Hepatocyte (in vitro differentiated cells): ENCODE measurements at regions not wholly inside any gene's neighbourhood (a gene's known extent, or its start where the extent isn't known, plus 50 kb on each side); places are given as distances from the start of the nearest gene placed in this dataset.
"Not testable (repeated sequence)": the region's sequence is repeated elsewhere in the genome, so short reads cannot be mapped to it uniquely, and the experiment has no call there.

Source experiments
- DNase-seq: peaks from one replicate; pipeline ENCODE4 v3.0.0-alpha.2; 2016; ENCODE audit warnings: low spot score
- H2AFZ ChIP-seq: fragments of 200-600 bp; sonication (generic); 2 replicates; pipeline ENCODE4 v1.6.0; 2016; ENCODE audit warnings: antibody characterized with exemption, mild to moderate bottlenecking
- H3K27ac ChIP-seq: fragments of 200-600 bp; sonication (generic); 2 replicates; pipeline ENCODE4 v1.5.1; 2016; ENCODE audit warnings: mild to moderate bottlenecking
- H3K27me3 ChIP-seq: fragments of 200-600 bp; sonication (generic); 2 replicates; pipeline ENCODE4 v1.6.1; 2016
- H3K36me3 ChIP-seq: fragments of 200-600 bp; sonication (generic); replicated peaks from 2 replicates; pipeline ENCODE4 v1.5.1; 2016; ENCODE audit warnings: low read depth; ENCODE audit not compliant: insufficient read depth
- H3K4me1 ChIP-seq: fragments of 200-600 bp; sonication (generic); 2 replicates; pipeline ENCODE4 v1.5.1; 2016; ENCODE audit warnings: mild to moderate bottlenecking, moderate library complexity; ENCODE audit not compliant: insufficient read depth
- H3K4me2 ChIP-seq: fragments of 200-600 bp; sonication (generic); 2 replicates; pipeline ENCODE4 v1.6.0; 2016
- H3K4me3 ChIP-seq: fragments of 200-600 bp; sonication (generic); 2 replicates; pipeline ENCODE4 v1.5.1; 2016; ENCODE audit warnings: mild to moderate bottlenecking
- H3K79me2 ChIP-seq: fragments of 200-600 bp; sonication (generic); 2 replicates; pipeline ENCODE4 v1.6.0; 2017; ENCODE audit warnings: mild to moderate bottlenecking
- H3K9me2 ChIP-seq: fragments of 200-600 bp; sonication (generic); replicated peaks from 2 replicates; pipeline ENCODE4 v1.6.0; 2017; ENCODE audit warnings: mild to moderate bottlenecking; ENCODE audit not compliant: insufficient read depth
- H3K9me3 ChIP-seq: fragments of 200-600 bp; sonication (generic); 2 replicates; pipeline ENCODE4 v1.5.1; 2016; ENCODE audit warnings: low read depth, mild to moderate bottlenecking
- H4K20me1 ChIP-seq: fragments of 200-600 bp; sonication (generic); 2 replicates; pipeline ENCODE4 v1.6.0; 2016; ENCODE audit warnings: mild to moderate bottlenecking; ENCODE audit not compliant: insufficient read depth, poor library complexity, severe bottlenecking
- CTCF ChIP-seq: fragments of 200-600 bp; sonication (generic); IDR thresholded peaks from 2 replicates; pipeline ENCODE4 v1.5.1; 2016; ENCODE audit warnings: antibody characterized with exemption, mild to moderate bottlenecking; ENCODE audit not compliant: poor library complexity
- EZH2 ChIP-seq: fragments of 200-600 bp; sonication (generic); IDR thresholded peaks from 2 replicates; pipeline ENCODE4 v1.6.1; 2016; ENCODE audit warnings: antibody characterized with exemption, mild to moderate bottlenecking, borderline replicate concordance
- EZH2phosphoT487 ChIP-seq: fragments of 200-600 bp; sonication (generic); IDR thresholded peaks from one replicate; pipeline ENCODE4 v1.6.1; 2018; ENCODE audit warnings: antibody characterized with exemption, mild to moderate bottlenecking, low read depth, moderate library complexity; ENCODE audit not compliant: unreplicated experiment, severe bottlenecking
- WGBS: methylation state at CpG from one replicate; pipeline ENCODE4 v1.1.6; 2016; ENCODE audit warnings: low lambda C conversion rate; ENCODE audit errors: missing lambda C conversion rate; 5-methylcytosine and 5-hydroxymethylcytosine counted together

DNA sequence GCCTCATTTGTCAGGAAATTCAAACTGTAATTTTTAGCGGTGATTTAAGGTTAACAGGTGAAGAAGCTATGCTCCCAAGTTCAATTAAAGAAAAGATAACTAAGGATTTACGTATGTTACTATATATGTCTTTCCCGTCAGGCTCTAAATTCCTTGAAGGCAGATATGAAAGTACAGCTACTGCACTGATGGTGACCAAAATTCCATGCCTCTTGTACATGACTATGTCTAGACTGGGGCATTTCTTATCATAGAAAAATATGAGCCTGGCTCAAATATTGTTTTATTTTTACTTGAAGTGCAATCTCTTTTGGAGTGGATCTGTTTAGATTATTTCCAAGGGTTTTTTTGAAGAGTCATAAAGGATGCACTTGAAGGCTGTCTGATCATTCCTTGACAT lies 647.1 kb upstream of the KCNMB2 start:
- Histone ChIP-seq H3K36me3 (no peaks in the 10 kb centered on the region), H3K4me3 (no peak overlapping the region), H3K4me2 (no peak overlapping the region), H2AFZ (no peak overlapping the region), H4K20me1 (no peaks in the 10 kb centered on the region), H3K27ac (no peak overlapping the region), H3K9me3 (no peaks in the 10 kb centered on the region), H3K4me1 (no peaks in the 10 kb centered on the region), H3K27me3 (no peaks in the 10 kb centered on the region), H3K9me2 (no peaks in the 10 kb centered on the region), H3K79me2 (no peaks in the 10 kb centered on the region)
- 85% methylated on average over 3 of the region's 3 CpGs for WGBS
- TF ChIP-seq CTCF (no peak), EZH2phosphoT487 (no peak), EZH2 (no peak)
- DNase-seq, result no peak

DNA sequence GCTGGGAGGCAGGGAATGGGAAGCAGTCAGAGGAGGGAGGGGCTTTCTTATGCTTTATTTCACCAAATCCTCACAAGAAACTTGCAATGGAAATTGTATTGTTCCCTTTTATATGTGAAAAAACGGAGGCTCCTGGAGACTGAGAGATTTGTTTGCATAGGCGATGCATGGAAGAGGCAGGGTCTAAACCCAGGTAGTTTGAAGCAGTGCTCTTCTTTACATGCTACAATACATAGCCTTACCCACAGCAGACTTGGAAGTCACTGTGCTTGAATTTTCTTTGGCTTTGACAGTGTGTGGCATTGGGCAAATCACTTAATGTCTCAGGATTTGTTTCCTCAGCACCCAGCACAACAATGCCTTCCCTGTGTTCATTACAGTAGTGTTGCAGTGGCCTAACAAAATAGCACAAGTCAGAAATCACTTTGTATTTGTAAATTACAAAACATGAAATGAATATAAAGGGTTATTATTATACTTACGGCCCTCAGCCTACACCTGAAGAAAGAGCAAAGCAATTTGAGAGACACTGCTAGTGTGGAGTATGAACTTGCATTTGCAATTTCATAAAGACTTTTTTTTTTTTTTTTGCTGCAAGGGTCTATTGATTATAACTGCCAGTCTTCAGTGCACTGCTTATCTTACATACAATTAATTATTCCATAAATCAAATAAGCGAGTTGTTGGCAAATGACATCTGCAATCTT lies 646.4 kb upstream of the KCNMB2 start:
- H3K27me3 ChIP-seq, result no peaks in the 10 kb centered on the region
- no peak for TF ChIP-seq EZH2phosphoT487
- no peak for TF ChIP-seq CTCF
- no peak for TF ChIP-seq EZH2
- no peaks in the 10 kb centered on the region for H3K79me2 ChIP-seq
- WGBS, result 93% methylated on average over 4 of the region's 4 CpGs
- no peak overlapping the region for H2AFZ ChIP-seq
- no peaks in the 10 kb centered on the region for H4K20me1 ChIP-seq
- no peak overlapping the region for H3K27ac ChIP-seq
- DNase-seq, result no peak
- no peaks in the 10 kb centered on the region for H3K4me1 ChIP-seq
- H3K9me3 ChIP-seq, result no peaks in the 10 kb centered on the region
- H3K4me2 ChIP-seq, result no peak overlapping the region
- no peaks in the 10 kb centered on the region for H3K9me2 ChIP-seq
- no peaks in the 10 kb centered on the region for H3K36me3 ChIP-seq
- no peak overlapping the region for H3K4me3 ChIP-seq

DNA sequence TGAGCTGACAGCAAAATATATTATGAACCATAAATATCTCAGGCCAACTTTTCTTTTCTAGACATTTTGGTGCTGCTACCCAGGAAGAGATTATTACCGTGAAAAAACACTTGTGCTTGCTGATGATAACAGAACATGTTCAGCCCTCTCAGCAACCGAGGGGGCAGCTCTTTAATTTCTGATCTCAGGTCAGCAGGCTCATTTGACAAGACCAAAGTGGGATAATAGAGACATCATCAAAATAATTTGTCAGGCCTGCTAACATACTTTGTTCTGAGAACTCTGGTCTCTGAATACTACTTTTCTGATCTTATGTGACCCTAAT lies 645.9 kb upstream of the KCNMB2 start:
- no peak overlapping the region for H2AFZ ChIP-seq
- H3K27me3 ChIP-seq, result no peaks in the 10 kb centered on the region
- 78% methylated on average over 2 of the region's 2 CpGs for WGBS
- H3K4me2 ChIP-seq, result no peak overlapping the region
- no peaks in the 10 kb centered on the region for H3K79me2 ChIP-seq
- H4K20me1 ChIP-seq, result no peaks in the 10 kb centered on the region
- H3K4me1 ChIP-seq, result no peaks in the 10 kb centered on the region
- H3K4me3 ChIP-seq, result no peak overlapping the region
- no peaks in the 10 kb centered on the region for H3K36me3 ChIP-seq
- H3K9me3 ChIP-seq, result no peaks in the 10 kb centered on the region
- H3K27ac ChIP-seq, result no peak overlapping the region
- no peak for DNase-seq
- TF ChIP-seq EZH2, result no peak
- TF ChIP-seq EZH2phosphoT487, result no peak
- H3K9me2 ChIP-seq, result no peaks in the 10 kb centered on the region

GRCh38 chr3:177891569-177891968 lies 644.7 kb upstream of the KCNMB2 start:
- not testable (repeated sequence) for H4K20me1 ChIP-seq, DNase-seq, H3K4me3 ChIP-seq, H3K4me1 ChIP-seq, H3K27ac ChIP-seq, H2AFZ ChIP-seq, H3K79me2 ChIP-seq, H3K36me3 ChIP-seq, H3K9me2 ChIP-seq, H3K9me3 ChIP-seq, H3K4me2 ChIP-seq, H3K27me3 ChIP-seq
- WGBS, result 100% methylated on average over 3 of the region's 29 CpGs
